ENCODE measurements at regions not wholly inside any gene's neighbourhood (a gene's known extent, or its start where the extent isn't known, plus 50 kb on each side); places are given as distances from the start of the nearest gene placed in this dataset.

DNA sequence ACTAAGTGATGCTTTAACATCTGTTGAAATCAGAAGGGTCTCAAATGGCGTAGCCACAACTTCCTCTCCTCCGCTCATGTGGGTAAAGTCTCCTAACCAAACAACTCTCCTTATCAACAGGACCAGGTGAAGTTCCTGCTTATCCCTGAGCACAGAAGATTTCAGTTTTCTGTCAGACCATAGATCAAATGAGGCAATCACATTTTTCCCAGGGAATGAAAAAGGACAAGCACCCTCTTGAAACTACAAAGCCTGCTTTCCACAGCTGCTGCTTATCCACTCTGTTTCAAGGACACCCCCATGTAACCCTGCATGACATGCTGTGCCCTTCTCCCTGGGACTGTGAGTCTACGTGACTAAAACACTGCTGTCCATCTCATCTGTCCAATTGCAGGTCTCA lies 788.3 kb upstream of the SLITRK5 start:
- no peaks in the 10 kb centered on the region for H3K4me1 ChIP-seq (ENCODE audit: control insufficient read depth, insufficient read depth, low read length)
- H3K27ac ChIP-seq (ENCODE audit: low read length), result no peak overlapping the region
- H3K9me3 ChIP-seq (ENCODE audit: control insufficient read depth, insufficient read depth, low read depth, low read length), result no peaks in the 10 kb centered on the region
- DNase-seq (ENCODE audit: low read depth, low spot score) (no peak), ATAC-seq (no peak)
- no peaks in the 10 kb centered on the region for H3K27me3 ChIP-seq (ENCODE audit: control insufficient read depth, insufficient read depth, low read length)
- ChIA-PET CTCF (no interaction called here), POLR2A (no interaction called here)
- in situ Hi-C loops (cut with HindIII; ENCODE audit: low pct_unique_long_range_greater_than_20kb, low sequenced_read_pairs) (no loop called here), intact Hi-C loops (cut with micrococcal nuclease; ENCODE audit: unreplicated experiment) (no loop called here)
- TF ChIP-seq, protein P1, sequence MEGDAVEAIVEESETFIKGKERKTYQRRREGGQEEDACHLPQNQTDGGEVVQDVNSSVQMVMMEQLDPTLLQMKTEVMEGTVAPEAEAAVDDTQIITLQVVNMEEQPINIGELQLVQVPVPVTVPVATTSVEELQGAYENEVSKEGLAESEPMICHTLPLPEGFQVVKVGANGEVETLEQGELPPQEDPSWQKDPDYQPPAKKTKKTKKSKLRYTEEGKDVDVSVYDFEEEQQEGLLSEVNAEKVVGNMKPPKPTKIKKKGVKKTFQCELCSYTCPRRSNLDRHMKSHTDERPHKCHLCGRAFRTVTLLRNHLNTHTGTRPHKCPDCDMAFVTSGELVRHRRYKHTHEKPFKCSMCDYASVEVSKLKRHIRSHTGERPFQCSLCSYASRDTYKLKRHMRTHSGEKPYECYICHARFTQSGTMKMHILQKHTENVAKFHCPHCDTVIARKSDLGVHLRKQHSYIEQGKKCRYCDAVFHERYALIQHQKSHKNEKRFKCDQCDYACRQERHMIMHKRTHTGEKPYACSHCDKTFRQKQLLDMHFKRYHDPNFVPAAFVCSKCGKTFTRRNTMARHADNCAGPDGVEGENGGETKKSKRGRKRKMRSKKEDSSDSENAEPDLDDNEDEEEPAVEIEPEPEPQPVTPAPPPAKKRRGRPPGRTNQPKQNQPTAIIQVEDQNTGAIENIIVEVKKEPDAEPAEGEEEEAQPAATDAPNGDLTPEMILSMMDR (IDR thresholded peaks at IDR 0.05), result no peak
- TF ChIP-seq SIN3A (IDR thresholded peaks at IDR 0.05; ENCODE audit: borderline replicate concordance, insufficient read depth, low read depth, low read length) (no peak), POLR2AphosphoS5 (IDR thresholded peaks at IDR 0.05; ENCODE audit: low read depth, low read length) (no peak), TCF7L2 (IDR thresholded peaks at IDR 0.05; ENCODE audit: low read depth, low read length) (no peak)
- TF ChIP-seq, protein P2, sequence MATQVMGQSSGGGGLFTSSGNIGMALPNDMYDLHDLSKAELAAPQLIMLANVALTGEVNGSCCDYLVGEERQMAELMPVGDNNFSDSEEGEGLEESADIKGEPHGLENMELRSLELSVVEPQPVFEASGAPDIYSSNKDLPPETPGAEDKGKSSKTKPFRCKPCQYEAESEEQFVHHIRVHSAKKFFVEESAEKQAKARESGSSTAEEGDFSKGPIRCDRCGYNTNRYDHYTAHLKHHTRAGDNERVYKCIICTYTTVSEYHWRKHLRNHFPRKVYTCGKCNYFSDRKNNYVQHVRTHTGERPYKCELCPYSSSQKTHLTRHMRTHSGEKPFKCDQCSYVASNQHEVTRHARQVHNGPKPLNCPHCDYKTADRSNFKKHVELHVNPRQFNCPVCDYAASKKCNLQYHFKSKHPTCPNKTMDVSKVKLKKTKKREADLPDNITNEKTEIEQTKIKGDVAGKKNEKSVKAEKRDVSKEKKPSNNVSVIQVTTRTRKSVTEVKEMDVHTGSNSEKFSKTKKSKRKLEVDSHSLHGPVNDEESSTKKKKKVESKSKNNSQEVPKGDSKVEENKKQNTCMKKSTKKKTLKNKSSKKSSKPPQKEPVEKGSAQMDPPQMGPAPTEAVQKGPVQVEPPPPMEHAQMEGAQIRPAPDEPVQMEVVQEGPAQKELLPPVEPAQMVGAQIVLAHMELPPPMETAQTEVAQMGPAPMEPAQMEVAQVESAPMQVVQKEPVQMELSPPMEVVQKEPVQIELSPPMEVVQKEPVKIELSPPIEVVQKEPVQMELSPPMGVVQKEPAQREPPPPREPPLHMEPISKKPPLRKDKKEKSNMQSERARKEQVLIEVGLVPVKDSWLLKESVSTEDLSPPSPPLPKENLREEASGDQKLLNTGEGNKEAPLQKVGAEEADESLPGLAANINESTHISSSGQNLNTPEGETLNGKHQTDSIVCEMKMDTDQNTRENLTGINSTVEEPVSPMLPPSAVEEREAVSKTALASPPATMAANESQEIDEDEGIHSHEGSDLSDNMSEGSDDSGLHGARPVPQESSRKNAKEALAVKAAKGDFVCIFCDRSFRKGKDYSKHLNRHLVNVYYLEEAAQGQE (IDR thresholded peaks at IDR 0.05; ENCODE audit: insufficient read depth in 1 of 2, low read depth in 2 of 2, low read length in 1 of 2), result no peak
- no peaks in the 10 kb centered on the region for H3K36me3 ChIP-seq (ENCODE audit: control insufficient read depth, insufficient read depth, low read length)
- BruUV-seq (replicated peaks), result no TSS peak
- no peak overlapping the region for H3K4me3 ChIP-seq (ENCODE audit: low read depth in 2 of 2, low read length in 2 of 2)

DNA sequence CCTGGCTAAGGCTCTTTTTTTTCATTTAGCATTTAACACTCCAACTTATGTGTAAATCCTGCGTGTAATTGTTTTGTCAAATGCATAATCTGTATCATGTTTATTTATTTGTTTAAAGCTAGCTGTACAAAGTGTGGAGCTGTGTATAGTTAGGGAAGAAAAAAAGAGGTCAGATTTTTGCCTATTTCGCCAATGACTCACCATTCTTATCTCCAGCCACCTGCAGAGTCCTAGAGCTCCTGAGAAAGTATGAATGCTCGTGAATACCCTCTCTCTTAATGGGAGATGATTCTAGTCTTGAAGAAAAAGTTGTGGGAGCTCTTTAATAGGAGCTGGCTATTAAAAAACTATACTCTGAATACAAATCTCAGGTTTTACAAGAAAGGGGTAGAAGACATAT lies 778.8 kb upstream of the SLITRK5 start:
- in situ Hi-C loops (cut with HindIII; ENCODE audit: low pct_unique_long_range_greater_than_20kb, low sequenced_read_pairs) (no loop called here), intact Hi-C loops (cut with micrococcal nuclease; ENCODE audit: unreplicated experiment) (no loop called here)
- BruUV-seq (replicated peaks), result no TSS peak
- no peak overlapping the region for H3K27ac ChIP-seq (ENCODE audit: low read length)
- DNase-seq (ENCODE audit: low read depth, low spot score), result no peak
- H3K36me3 ChIP-seq (ENCODE audit: control insufficient read depth, insufficient read depth, low read length), result no peaks in the 10 kb centered on the region
- no peak for ATAC-seq
- ChIA-PET POLR2A (no interaction called here), CTCF (interaction anchor here (0.6 kb wide), 1 partner anchor 1775 kb away, joined by 3 read pairs; no protein-coding TSS in a partner anchor)
- H3K27me3 ChIP-seq (ENCODE audit: control insufficient read depth, insufficient read depth, low read length), result no peaks in the 10 kb centered on the region
- no peak overlapping the region for H3K4me3 ChIP-seq (ENCODE audit: low read depth in 2 of 2, low read length in 2 of 2)
- H3K4me1 ChIP-seq (ENCODE audit: control insufficient read depth, insufficient read depth, low read length), result no peaks in the 10 kb centered on the region
- no peaks in the 10 kb centered on the region for H3K9me3 ChIP-seq (ENCODE audit: control insufficient read depth, insufficient read depth, low read depth, low read length)
- no peak for TF ChIP-seq TCF7L2 (IDR thresholded peaks at IDR 0.05; ENCODE audit: low read depth, low read length)

DNA sequence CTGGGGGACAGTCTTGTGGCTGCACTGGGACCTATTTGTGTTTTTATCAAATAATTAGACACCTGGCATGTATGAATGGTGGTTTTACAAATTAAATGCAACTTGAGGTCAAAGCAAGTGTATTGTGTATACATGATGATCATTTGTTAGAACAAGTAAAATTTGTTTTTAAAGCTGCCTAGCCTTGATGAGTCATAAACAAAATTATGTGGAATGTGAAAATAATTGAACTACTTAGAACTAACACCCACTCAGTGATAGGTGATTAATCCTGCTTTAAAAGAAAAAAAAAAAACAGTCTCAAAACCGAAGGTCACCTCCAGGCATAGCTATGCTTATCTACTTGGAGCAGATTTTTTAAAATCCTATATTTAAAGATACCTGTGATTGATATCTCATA lies 770.3 kb upstream of the SLITRK5 start:
- H3K4me3 ChIP-seq (ENCODE audit: low read depth in 2 of 2, low read length in 2 of 2), result no peak overlapping the region
- CTCF ChIA-PET, result no interaction called here
- no TSS peak for BruUV-seq (replicated peaks)
- ATAC-seq (no peak), DNase-seq (ENCODE audit: low read depth, low spot score) (no peak)
- intact Hi-C loops (cut with micrococcal nuclease; ENCODE audit: unreplicated experiment) (no loop called here), in situ Hi-C loops (cut with HindIII; ENCODE audit: low pct_unique_long_range_greater_than_20kb, low sequenced_read_pairs) (no loop called here)
- H3K9me3 ChIP-seq (ENCODE audit: control insufficient read depth, insufficient read depth, low read depth, low read length), result no peaks in the 10 kb centered on the region
- no peak overlapping the region for H3K27ac ChIP-seq (ENCODE audit: low read length)
- POLR2A ChIA-PET, result no interaction called here
- no peaks in the 10 kb centered on the region for H3K27me3 ChIP-seq (ENCODE audit: control insufficient read depth, insufficient read depth, low read length)
- TF ChIP-seq, protein P2 (IDR thresholded peaks at IDR 0.05; ENCODE audit: insufficient read depth in 1 of 2, low read depth in 2 of 2, low read length in 1 of 2), result no peak
- TF ChIP-seq TCF7L2 (IDR thresholded peaks at IDR 0.05; ENCODE audit: low read depth, low read length) (no peak), SIN3A (IDR thresholded peaks at IDR 0.05; ENCODE audit: borderline replicate concordance, insufficient read depth, low read depth, low read length) (no peak), POLR2AphosphoS5 (IDR thresholded peaks at IDR 0.05; ENCODE audit: low read depth, low read length) (no peak)
- TF ChIP-seq, protein P1 (IDR thresholded peaks at IDR 0.05), result no peak
- H3K36me3 ChIP-seq (ENCODE audit: control insufficient read depth, insufficient read depth, low read length), result no peaks in the 10 kb centered on the region
- no peaks in the 10 kb centered on the region for H3K4me1 ChIP-seq (ENCODE audit: control insufficient read depth, insufficient read depth, low read length)
